M059J (cell line): ENCODE measurements at regions not wholly inside any gene's neighbourhood (a gene's known extent, or its start where the extent isn't known, plus 50 kb on each side); places are given as distances from the start of the nearest gene placed in this dataset.
"Not testable (repeated sequence)": the region's sequence is repeated elsewhere in the genome, so short reads cannot be mapped to it uniquely, and the experiment has no call there.

ENCODE experiments used
- DNase-seq: peaks from one replicate; pipeline ENCODE4 v3.0.0-alpha.2; 2012; ENCODE audit warnings: low read depth

GRCh38 chr1:5638582-5638981, 353.6 kb downstream of the NPHP4 start:
- DNase-seq, result no peak

DNA sequence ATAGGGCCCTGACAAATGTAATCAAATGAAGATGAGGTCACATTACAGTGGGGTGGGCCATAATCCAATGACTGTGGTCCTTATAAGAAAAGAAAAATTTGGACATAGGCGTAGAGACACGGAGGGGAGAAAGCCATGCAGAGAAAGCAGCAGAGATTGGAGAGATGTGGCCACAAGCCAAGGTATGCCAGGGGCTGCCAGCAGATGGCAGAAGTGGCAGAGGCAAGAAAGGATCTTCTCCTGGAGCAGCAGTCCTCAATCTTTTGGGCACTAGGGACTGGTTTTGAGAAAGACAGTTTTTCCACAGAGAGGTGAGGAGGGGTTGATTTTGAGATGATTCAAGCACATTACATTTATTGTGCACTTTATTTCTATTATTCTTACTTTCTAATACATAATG, 355.1 kb downstream of the NPHP4 start:
- DNase-seq, result peak; percentile 20

DNA sequence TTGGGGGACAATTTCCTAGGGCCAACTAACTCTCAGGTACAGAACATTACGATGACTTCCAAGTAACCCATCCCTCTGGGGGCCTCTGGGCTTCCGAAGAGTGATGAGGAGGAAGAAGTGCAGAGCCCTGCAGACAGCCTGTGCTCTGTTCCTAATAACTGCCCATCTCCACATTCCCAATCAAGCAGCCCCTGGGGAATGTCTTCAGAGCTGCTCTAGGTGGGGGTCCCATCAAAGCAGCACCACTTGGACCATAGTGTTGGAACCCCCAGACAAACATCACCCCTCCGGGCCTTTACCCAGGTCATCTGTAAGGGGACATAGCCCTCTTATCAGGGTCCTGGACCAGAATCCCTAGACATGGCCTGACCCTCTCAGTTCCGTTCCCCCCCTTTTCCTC, 357.3 kb downstream of the NPHP4 start:
- DNase-seq, result no peak

GRCh38 chr1:5632814-5633213, 359.4 kb downstream of the NPHP4 start:
- no peak for DNase-seq

DNA sequence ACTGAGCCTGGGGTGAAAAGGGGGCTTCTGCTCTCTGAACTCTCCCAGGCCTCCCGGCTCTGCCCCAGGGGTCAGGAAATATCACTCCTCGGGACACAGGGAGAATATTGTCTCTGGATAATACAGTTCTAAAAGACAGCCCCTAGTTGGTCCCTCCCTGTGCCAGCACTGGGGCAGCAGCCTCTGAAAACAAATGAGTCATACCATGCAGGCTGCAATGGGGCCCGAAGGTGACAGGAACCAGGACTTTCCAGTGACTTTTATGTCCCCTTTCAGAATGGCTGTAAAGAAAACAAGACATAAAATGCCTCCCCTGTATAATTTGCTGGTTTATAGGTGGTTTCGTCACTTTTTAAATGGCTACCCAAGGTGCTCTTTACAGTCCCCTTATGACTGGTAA, 360.0 kb downstream of the NPHP4 start:
- no peak for DNase-seq

DNA sequence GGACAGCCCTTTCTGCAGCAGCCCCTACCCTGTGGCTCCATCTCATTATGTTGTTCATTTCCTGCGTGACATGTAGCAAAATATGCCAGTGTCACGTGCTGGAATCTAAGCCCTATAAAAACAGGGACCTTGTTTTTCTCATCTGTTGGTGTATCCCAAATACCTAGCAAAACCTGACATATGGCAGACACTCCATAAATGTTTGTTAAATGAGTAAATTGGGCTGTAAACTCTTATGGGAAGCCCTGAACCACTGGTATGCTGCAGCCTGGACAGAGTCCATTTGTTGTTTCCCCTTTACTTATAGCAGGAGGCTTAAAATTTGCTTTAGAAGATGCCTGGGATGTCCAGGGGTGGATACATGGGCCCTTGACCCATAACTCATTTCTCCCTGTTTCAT, 363.8 kb downstream of the NPHP4 start:
- DNase-seq, result no peak

DNA sequence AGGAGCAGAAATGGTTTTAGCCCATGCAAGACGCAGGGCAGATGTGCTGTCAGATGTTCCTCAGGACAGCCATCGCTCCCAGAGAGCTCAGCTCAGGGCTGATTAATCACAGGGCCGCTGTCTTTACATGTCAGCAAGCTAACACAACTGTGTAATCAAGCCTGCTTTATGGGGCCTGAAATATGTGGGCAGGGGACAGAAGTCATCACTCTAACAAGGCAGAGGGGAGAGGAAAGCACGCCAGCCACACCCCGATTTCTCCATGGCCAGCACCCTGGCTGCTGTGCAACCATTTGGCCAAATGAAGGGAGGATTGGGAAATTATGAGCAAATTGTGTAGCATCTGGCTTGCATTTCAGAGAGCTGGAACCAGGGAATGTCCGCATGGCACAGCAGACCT, 368.8 kb downstream of the NPHP4 start:
- DNase-seq, result no peak

GRCh38 chr1:5622412-5622811, 369.8 kb downstream of the NPHP4 start:
- no peak for DNase-seq

DNA sequence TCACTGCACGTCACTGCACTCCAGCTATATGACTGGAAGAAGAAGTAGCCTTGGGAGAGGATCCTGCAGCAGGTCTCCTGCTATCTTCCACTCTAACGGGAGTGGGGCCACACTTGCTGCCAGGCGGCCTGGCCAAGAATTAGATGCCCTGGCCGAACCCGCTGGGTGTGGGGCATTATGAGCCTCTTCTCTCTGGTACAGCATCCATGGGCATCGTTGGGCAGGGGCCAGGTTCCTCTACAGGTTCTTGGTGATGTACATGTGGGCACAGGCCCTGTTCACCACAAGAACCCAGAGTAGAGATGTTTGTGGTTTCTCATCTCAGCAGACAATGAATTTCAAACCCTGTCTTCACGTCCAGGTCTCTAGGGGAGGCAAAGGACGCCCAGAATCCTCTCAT, 370.5 kb downstream of the NPHP4 start:
- DNase-seq, result no peak

- DNase-seq, result peak; percentile 41
Observed at GRCh38 chr1:5620997-5621396, 371.2 kb downstream of the NPHP4 start.

DNA sequence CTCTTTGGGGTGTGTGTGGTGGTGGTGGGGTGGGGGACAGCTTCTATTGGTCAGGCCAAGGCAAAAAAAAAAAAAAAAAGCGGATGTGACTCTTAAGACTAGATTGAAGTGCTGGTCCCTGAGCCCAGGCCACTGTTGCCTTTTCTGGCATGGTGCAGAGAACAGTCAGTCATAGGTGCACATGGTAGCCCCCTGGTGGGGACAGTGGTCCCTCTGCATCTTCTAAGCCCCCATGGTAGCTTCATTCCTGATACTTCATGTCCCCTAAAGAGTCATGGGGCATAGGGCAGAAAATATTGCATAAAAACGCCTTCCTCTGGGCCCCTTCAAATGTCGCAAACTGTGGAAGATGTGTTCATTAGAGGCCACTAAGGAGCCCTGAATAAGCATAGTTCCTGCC, 371.8 kb downstream of the NPHP4 start:
- DNase-seq, result no peak

- no peak for DNase-seq
Observed at GRCh38 chr1:5619469-5619868, 372.8 kb downstream of the NPHP4 start.

DNA sequence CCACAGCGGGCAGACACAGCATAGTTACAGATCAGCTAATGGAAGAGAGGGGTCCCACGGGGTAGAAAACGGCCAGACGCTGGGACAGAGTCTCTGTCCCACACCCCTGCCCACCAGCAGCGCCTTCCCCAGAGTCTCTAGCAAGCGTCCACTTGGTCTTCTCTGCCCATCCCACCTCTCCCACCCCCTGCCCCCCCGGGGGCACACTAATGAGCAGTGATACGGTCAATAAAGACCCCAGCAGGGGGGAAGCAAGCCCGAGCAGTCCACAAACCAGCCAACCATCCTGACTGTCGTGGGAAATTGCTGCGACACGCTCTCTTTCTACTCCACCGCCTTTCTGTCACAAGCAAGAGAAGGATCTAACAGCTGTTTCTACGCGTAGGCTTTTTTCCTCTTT, 374.7 kb downstream of the NPHP4 start:
- no peak for DNase-seq

GRCh38 chr1:5617179-5617520, 375.1 kb downstream of the NPHP4 start:
- DNase-seq, result no peak

- no peak for DNase-seq
Observed at GRCh38 chr1:5616366-5617178, 375.7 kb downstream of the NPHP4 start.

DNA sequence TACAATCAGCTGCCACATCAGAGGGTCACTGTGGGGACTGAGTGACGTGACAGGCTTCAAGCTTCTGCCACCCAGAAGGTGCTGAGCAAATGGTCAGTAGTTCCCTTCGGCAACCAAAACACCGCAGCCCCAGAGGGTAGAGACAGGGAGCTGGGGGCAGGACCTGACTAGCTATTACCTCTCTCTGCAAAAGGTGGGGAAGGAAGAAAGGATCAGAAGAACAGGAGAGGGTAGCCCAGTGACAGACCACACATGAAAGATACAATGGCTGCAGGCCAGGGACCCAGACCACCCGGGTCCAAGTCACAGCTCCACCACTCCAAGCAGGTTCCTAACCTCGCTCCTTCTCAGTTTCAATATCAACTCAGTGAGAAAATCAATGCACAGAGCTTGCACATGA, 377.1 kb downstream of the NPHP4 start:
- DNase-seq, result no peak

- no peak for DNase-seq
Observed at GRCh38 chr1:5613900-5614299, 378.3 kb downstream of the NPHP4 start.

DNA sequence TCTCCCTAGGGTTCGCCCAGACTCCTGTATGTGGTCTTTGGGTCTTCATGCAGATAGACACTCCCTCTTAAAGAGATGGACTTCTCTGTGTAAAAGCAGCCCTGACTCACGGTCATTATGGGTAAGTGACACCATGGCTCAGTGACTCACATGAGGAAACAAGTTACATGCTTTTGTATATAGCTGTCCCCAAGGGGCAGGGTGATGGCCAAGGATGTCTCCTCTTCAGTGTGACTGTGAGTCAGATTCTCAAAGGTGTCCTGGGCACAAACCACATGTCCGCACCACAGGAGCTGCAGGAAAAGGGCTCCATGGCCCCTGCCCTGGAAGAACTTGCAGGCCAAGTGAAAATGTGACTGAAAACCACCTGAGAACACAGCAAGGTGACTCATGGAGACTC, 380.4 kb downstream of the NPHP4 start:
- DNase-seq, result peak; percentile 55

DNA sequence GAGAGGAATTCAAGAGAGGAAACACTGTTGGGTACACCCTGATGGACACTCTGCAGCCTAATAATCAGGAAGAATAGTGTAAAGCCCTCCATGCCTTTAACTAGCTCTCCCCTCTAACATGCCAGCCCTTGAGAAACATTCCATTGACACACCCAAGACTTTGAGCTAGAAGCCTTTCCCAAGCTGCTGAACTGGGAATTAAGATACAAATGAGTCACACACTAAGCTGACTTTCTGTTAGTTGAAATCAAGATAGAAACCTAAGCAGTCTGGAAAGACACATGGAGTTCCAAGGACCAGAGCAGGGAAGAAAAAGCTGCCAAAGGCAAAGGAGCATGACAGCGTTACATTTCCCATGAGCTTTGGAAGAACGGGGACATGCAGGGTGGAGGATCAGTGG, 380.8 kb downstream of the NPHP4 start:
- DNase-seq, result no peak

- DNase-seq, result no peak
Observed at GRCh38 chr1:5610432-5610831, 381.8 kb downstream of the NPHP4 start.

DNA sequence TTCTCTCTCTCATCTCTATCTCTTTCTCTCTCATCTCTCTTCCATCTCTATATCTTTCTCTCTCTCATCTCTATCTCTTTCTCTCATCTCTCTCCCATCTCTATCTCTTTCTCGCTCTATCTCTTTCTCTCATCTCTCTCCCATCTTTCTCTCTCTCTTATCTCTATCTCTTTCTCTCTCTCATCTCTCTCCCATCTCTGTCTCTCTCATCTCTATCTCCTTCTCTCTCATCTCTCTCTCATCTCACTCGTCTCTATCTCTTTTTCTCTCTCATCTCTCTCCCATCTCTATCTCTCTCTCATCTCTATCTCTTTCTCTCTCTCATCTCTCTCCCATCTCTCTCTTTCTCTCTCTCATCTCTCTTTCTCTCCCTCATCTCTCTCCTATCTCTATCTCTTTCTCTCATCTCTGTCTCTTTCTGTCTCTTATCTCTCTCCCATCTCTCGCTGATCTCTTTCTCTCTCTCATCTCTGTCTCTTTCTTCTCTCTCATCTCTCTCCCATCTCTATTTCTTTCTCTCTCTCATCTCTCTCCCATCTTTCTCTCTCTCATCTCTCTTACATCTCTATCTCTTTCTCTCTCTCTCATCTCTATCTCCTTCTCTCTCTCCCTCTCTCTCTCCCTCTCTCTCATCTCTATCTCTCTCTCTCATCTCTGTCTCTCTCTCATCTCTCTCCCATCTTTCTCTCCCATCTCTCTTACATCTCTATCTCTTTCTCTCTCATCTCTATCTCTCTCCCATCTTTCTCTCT, 388.7 kb downstream of the NPHP4 start:
- no peak for DNase-seq

DNA sequence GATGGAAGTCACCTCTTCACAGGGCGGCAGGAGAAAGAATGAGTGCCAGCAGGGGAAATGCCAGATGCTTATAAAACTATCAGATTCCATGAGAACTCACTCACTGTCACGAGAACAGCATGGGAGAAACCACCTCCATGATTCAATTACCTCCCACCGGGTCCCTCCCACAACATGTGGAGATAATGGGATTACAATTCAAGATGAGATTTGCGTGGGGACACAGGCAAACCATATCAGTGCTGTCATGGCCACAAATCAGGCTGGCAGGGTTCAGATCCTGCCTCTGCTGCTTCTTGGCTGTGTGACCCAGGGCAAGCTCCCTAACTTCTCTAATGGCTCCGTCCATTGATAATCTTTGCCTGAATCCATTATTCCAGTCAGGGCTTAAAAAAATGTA, 389.5 kb downstream of the NPHP4 start:
- DNase-seq, result not testable (repeated sequence)

DNA sequence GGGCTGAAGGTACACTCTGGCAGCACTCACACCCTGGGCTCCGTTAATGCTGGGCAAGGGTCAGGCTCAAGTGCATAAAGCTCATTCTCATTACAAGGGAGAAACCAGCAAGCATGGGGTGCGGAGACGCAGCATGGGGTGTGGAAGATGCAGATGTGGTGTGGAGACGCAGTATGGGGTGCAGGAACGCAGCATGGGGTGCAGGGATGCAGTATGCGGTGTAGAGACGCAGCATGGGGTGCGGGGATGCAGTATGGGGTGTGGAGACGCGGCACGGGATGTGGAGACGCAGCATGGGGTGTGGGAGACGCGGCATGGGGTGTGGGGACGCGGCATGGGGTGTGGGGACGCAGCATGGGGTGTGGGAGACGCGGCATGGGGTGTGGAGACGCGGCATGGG, 390.7 kb downstream of the NPHP4 start:
- no peak for DNase-seq

DNA sequence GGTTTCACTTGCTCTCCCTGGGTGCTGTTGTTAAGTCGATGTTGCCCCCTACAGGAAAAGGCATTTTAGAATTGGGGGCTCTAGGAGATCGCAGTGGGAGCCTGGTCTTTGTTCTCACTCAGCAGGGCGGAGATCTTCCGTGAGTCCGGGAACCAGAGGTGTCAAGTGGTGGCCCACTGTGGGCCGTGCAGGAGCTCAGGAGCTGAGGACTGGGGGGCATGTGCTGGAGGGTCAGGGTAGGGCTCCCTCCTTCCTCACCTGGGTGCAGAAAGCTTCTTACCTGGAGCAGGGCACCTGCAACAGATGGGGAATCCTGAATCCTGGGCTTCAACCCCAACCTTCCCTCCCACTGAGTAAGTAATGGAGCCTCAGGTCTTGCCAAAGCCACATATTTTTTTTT, 392.7 kb downstream of the NPHP4 start:
- no peak for DNase-seq
